HG02642 (cell line): ENCODE measurements at regions not wholly inside any gene's neighbourhood (a gene's known extent, or its start where the extent isn't known, plus 50 kb on each side); places are given as distances from the start of the nearest gene placed in this dataset.

Source experiments
- ATAC-seq: cut with Tn5 transposase; IDR thresholded peaks from one replicate; pipeline ENCODE4 v1.9.1; 2021; ENCODE audit warnings: mild to moderate bottlenecking; ENCODE audit not compliant: unreplicated experiment, poor library complexity

GRCh38 chr5:58081435-58081834 lies 378.5 kb downstream of the PLK2 start:
- no peak for ATAC-seq

GRCh38 chr5:58080573-58080972 lies 379.3 kb downstream of the PLK2 start:
- no peak for ATAC-seq

GRCh38 chr5:58077966-58078365 lies 381.9 kb downstream of the PLK2 start:
- ATAC-seq: no peak

- no peak for ATAC-seq
Measured at GRCh38 chr5:58077416-58077815, 382.5 kb downstream of the PLK2 start.

- ATAC-seq: no peak
Measured at GRCh38 chr5:58076483-58077257, 383.2 kb downstream of the PLK2 start.

GRCh38 chr5:58075907-58076306 lies 384.0 kb downstream of the PLK2 start:
- ATAC-seq: no peak

GRCh38 chr5:58074717-58075116 lies 385.2 kb downstream of the PLK2 start:
- no peak for ATAC-seq

- ATAC-seq: no peak
Measured at GRCh38 chr5:58074222-58074621, 385.7 kb downstream of the PLK2 start.

- no peak for ATAC-seq
Measured at GRCh38 chr5:58073243-58073642, 386.6 kb downstream of the PLK2 start.

GRCh38 chr5:58072300-58072965 lies 387.5 kb downstream of the PLK2 start:
- no peak for ATAC-seq

GRCh38 chr5:58071566-58071965 lies 388.3 kb downstream of the PLK2 start:
- ATAC-seq: no peak

GRCh38 chr5:58069846-58070245 lies 390.0 kb downstream of the PLK2 start:
- no peak for ATAC-seq

GRCh38 chr5:58069016-58069705 lies 390.7 kb downstream of the PLK2 start:
- no peak for ATAC-seq

- no peak for ATAC-seq
Measured at GRCh38 chr5:58066557-58066956, 393.3 kb downstream of the PLK2 start.

- ATAC-seq: no peak
Measured at GRCh38 chr5:58066076-58066475, 393.8 kb downstream of the PLK2 start.

- ATAC-seq: no peak
Measured at GRCh38 chr5:58064801-58065200, 395.1 kb downstream of the PLK2 start.

GRCh38 chr5:58060996-58061395 lies 398.9 kb downstream of the PLK2 start:
- ATAC-seq: no peak

GRCh38 chr5:58057324-58057723 lies 402.6 kb downstream of the PLK2 start:
- ATAC-seq: no peak

GRCh38 chr5:58056546-58056945 lies 403.3 kb downstream of the PLK2 start:
- no peak for ATAC-seq

GRCh38 chr5:58054018-58054417 lies 405.9 kb downstream of the PLK2 start:
- ATAC-seq: no peak

GRCh38 chr5:58048954-58049353 lies 410.9 kb downstream of the PLK2 start:
- no peak for ATAC-seq
